Coronary artery (tissue), 2 donors: ENCODE measurements at regions not wholly inside any gene's neighbourhood (a gene's known extent, or its start where the extent isn't known, plus 50 kb on each side); places are given as distances from the start of the nearest gene placed in this dataset.

Experiments used
- DNase-seq: peaks from one replicate; pipeline ENCODE4 v3.0.0-alpha.2; 2017; ENCODE audit warnings: low spot score
- H3K27ac ChIP-seq, 2 donors: fragments of 200-600 bp; sonication (generic); one replicate each; pipeline ENCODE4 v1.5.1; 2016 to 2019
- H3K4me3 ChIP-seq: fragments of 200-600 bp; sonication (generic); 2 replicates; pipeline ENCODE4 v1.5.1; 2016; ENCODE audit warnings: mild to moderate bottlenecking, moderate library complexity
- CTCF ChIP-seq: fragments of 200-600 bp; sonication (generic); IDR thresholded peaks from one replicate; pipeline ENCODE4 v1.5.1; 2019; ENCODE audit warnings: antibody characterized with exemption

DNA sequence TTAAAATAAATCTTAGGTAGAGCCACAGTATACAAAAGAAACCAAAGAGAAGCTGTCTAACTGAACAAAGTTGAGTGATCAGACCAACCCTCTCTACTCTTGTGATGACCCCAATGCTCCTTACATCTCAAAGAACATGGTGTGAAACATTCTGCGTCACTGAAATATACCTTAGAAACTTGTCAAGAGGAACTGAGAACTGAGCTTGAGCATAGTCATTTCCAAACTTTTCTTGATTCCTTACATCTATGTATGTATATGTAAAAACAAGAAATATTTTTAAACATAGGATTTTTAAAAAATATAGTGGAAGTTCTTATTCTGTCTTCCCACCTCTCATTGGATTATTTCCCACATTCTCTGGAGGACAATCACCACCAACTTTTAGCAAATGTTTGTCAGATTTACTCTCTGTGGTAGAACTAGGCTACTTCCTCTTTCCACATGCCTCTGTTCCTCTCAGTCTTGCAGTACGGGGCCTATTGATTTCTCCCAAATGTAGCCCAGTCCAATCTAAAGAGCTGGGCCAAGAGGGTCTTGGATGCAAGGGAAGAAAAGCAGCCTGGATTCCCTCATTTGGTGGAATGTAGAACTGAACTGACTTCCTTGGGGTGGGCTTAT, 98.2 kb upstream of the HHIP start:
- Histone ChIP-seq H3K4me3 (no peak overlapping the region), H3K27ac (no peak overlapping the region)
- no peak for DNase-seq
- no peak for TF ChIP-seq CTCF

- TF ChIP-seq CTCF: no peak
- Histone ChIP-seq H3K27ac (no peak overlapping the region), H3K4me3 (no peak overlapping the region)
- DNase-seq: no peak
Measured at GRCh38 chr4:144556636-144557035, 89.3 kb upstream of the HHIP start.

- Histone ChIP-seq H3K27ac (no peak overlapping the region), H3K4me3 (no peak overlapping the region)
- no peak for DNase-seq
- TF ChIP-seq CTCF: no peak
Measured at GRCh38 chr4:144557404-144557803, 88.6 kb upstream of the HHIP start.

DNA sequence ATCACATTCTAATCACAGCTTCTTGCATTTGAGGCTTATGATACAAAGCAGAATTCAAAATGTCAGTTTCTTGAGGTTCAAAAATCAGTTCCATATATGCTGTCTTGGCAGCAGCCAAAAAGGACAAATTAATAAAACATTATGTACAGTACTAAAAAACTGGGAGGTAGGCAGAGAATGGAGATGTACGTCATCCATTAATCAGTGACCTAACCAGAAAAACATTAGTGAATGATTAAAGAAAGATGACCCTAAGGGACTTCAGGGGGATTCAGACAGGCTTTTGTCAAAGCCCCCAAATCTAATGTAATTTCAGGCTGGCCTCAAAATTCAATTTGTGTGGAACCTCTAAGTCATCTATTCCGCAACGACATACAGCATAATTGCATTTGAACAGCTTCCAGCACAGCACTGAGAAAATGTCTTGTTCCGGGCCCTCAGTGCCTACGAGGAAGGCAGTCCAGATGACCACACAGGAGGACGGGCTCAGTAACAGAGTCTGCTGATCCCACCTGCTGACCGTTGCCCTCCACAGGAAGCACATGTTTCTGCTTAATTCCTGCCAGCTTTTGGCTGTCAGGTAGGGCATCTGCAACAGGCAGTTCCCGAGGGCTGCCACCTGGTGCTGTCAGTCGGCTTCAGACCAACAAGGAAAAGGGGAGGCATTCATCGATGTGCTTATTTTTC, 83.8 kb upstream of the HHIP start:
- Histone ChIP-seq H3K27ac (no peak overlapping the region), H3K4me3 (no peak overlapping the region)
- DNase-seq: no peak
- TF ChIP-seq CTCF: no peak

DNA sequence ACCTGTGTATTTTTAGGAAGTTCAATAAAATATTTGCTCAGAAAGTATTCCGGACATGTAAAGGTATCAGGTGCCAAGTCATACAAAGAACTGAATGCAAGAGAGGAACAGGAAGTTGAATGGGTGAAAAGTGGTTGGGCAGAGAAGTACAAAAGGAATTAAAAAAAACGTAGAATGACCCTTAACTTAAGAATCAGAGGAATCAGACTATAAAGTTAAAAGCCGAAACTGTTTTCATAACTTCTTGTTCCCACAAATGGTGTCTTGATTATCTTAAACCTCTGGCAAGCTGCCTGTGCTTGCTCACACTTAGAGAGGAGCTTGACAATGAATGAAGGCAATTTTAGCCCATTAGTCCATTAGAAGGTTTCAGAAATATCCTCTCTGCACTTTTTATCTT, 81.6 kb upstream of the HHIP start:
- TF ChIP-seq CTCF: no peak
- no peak overlapping the region for H3K4me3 ChIP-seq
- no peak for DNase-seq
- no peak overlapping the region for H3K27ac ChIP-seq

DNA sequence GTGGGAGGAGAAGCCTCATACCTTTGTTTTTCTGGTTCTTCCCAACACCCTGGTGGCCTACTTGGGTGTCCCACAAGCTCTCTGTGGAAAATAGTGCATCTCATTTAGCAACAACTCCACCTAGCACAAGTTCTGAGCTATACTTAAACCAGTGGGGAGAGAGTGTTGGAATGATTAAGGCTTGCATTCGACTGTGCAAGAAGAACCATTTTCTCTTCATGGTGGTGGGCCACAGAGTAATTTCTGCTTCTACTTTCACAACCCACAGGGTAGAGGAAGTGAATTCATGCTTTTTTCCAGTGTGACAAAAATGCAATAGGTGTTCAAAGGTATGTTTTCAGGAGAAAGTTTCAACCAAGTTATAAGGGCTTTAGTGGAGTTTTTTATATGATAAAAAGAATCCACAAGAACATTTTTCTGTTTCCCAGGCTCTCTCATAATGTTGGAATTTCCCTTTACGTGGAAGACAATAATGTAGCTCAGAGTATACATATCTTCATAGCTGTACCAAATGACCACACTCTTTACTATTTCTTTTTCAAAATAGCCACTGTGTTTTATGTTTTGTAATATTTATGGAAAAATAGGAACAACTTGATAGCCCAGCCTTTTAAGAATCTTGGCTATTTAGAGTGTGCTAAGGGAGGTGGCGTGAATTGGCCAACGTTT, 80.3 kb upstream of the HHIP start:
- H3K27ac ChIP-seq: no peak overlapping the region
- no peak for TF ChIP-seq CTCF
- no peak overlapping the region for H3K4me3 ChIP-seq
- no peak for DNase-seq

DNA sequence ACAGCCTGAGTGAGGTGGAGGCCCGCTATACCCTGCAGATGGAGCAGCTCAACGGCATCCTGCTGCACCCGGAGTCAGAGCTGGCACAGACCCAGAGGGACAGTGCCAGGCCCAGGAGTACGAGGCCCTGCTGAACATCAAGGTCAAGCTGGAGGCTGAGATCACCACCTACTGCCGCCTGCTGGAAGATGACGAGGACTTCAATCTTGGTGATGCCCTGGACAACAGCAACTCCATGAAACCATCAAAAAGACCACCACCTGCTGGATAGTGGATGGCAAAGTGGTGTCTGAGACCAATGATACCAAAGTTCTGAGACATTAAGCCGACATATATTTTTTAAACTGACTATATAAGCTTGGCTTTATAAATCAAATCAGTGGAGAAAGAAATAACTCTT, 73.3 kb upstream of the HHIP start:
- DNase-seq: no peak
- no peak for TF ChIP-seq CTCF
- Histone ChIP-seq H3K4me3 (no peak overlapping the region), H3K27ac (no peak overlapping the region)
